Loucy (cell line): ENCODE measurements at regions not wholly inside any gene's neighbourhood (a gene's known extent, or its start where the extent isn't known, plus 50 kb on each side); places are given as distances from the start of the nearest gene placed in this dataset.
A peak's percentile ranks its signal among the peaks of the same experiment; 100 is the strongest.

Experiments
- H2AFZ ChIP-seq: fragments of 200-600 bp; sonication (generic); 2 replicates; pipeline ENCODE4 v1.6.0; 2016; ENCODE audit warnings: antibody characterized with exemption, mild to moderate bottlenecking, low read length, moderate library complexity
- H3F3A ChIP-seq: fragments of 200-600 bp; 2 replicates; pipeline ENCODE4 v1.6.0; 2016; ENCODE audit warnings: antibody characterized with exemption, low read depth, mild to moderate bottlenecking
- H3K27me3 ChIP-seq: fragments of 200-600 bp; sonication (generic); 2 replicates; pipeline ENCODE4 v1.6.1; 2014; ENCODE audit warnings: low read length, mild to moderate bottlenecking; ENCODE audit not compliant: insufficient read depth, poor library complexity, severe bottlenecking
- H3K36me3 ChIP-seq: fragments of 200-600 bp; sonication (generic); 2 replicates; pipeline ENCODE4 v1.6.1; 2016; ENCODE audit warnings: low read length; ENCODE audit not compliant: insufficient read depth
- H3K4me1 ChIP-seq: fragments of 200-600 bp; sonication (generic); 2 replicates; pipeline ENCODE4 v1.5.1; 2014; ENCODE audit warnings: low read length, mild to moderate bottlenecking; ENCODE audit not compliant: insufficient read depth, poor library complexity, severe bottlenecking
- H3K4me2 ChIP-seq: fragments of 200-600 bp; sonication (generic); 2 replicates; pipeline ENCODE4 v1.6.0; 2014; ENCODE audit warnings: antibody characterized with exemption, low read length, low read depth, mild to moderate bottlenecking; ENCODE audit not compliant: poor library complexity, severe bottlenecking
- H3K4me3 ChIP-seq: fragments of 200-600 bp; sonication (generic); 2 replicates; pipeline ENCODE4 v1.5.1; 2014; ENCODE audit warnings: low read length, mild to moderate bottlenecking, mixed read lengths; ENCODE audit not compliant: poor library complexity, severe bottlenecking
- H3K79me2 ChIP-seq: fragments of 200-600 bp; sonication (generic); 2 replicates; pipeline ENCODE4 v1.6.1; 2014; ENCODE audit warnings: low read length; ENCODE audit not compliant: insufficient read depth
- H3K9ac ChIP-seq: fragments of 200-600 bp; sonication (generic); 2 replicates; pipeline ENCODE4 v1.6.0; 2014; ENCODE audit warnings: mild to moderate bottlenecking, low read depth, low read length, moderate library complexity; ENCODE audit not compliant: poor library complexity, severe bottlenecking
- H3K9me2 ChIP-seq: fragments of 200-600 bp; sonication (generic); replicated peaks from 2 replicates; pipeline ENCODE4 v1.6.1; 2016; ENCODE audit warnings: low read depth, low read length, mixed read lengths
- H3K9me3 ChIP-seq: fragments of 200-600 bp; sonication (generic); 2 replicates; pipeline ENCODE4 v1.6.1; 2014; ENCODE audit warnings: mild to moderate bottlenecking, antibody characterized with exemption, low read length, low read depth; ENCODE audit not compliant: insufficient read depth
- H4K20me1 ChIP-seq: fragments of 200-600 bp; sonication (generic); 2 replicates; pipeline ENCODE4 v1.6.0; 2014; ENCODE audit warnings: antibody characterized with exemption, low read length, mild to moderate bottlenecking; ENCODE audit not compliant: insufficient read depth, poor library complexity, severe bottlenecking
- EZH2phosphoT487 ChIP-seq: fragments of 200-600 bp; IDR thresholded peaks from 2 replicates; pipeline ENCODE4 v1.6.1; 2018; ENCODE audit warnings: antibody characterized with exemption, mild to moderate bottlenecking, moderate library complexity, borderline replicate concordance
- TF ChIP-seq, protein P1 (sequence below): fragments of 200-600 bp; sonication (generic); conservative IDR thresholded peaks from 2 replicates; pipeline ENCODE4 v1.5.1; 2014; ENCODE audit warnings: mild to moderate bottlenecking, antibody characterized with exemption, low read length

DNA sequence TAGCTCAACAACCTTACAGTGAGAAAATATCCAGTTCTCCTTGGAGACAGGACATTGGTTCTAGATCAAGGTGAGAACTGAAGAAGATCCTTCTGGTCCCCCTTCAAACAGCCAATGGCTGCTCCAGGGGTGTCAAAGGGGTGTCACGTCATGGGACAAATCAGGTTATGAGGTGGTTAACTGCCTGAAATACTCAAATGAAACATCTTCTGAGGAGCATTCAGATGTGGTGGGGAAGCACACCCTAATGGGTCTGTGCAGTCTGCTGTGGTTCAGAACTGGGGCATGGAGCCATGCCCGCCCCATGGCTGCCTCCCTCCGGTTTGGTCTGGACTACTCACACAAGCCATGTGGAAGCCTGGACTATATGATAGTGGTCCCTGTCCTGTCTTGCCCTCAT lies 52.4 kb upstream of the PARP11 start:
- H3K9me3 ChIP-seq: no peaks in the 10 kb centered on the region
- H3K36me3 ChIP-seq: no peaks in the 10 kb centered on the region
- H3K4me2 ChIP-seq: no peak overlapping the region
- no peaks in the 10 kb centered on the region for H3K27me3 ChIP-seq
- no peaks in the 10 kb centered on the region for H3K4me1 ChIP-seq
- no peaks in the 10 kb centered on the region for H3F3A ChIP-seq
- no peaks in the 10 kb centered on the region for H3K79me2 ChIP-seq
- H3K4me3 ChIP-seq: no peak overlapping the region
- no peak overlapping the region for H3K9ac ChIP-seq
- H3K9me2 ChIP-seq: no peaks in the 10 kb centered on the region
- H2AFZ ChIP-seq: no peak overlapping the region
- H4K20me1 ChIP-seq: no peaks in the 10 kb centered on the region
- TF ChIP-seq EZH2phosphoT487: no peak
- TF ChIP-seq, protein P1, sequence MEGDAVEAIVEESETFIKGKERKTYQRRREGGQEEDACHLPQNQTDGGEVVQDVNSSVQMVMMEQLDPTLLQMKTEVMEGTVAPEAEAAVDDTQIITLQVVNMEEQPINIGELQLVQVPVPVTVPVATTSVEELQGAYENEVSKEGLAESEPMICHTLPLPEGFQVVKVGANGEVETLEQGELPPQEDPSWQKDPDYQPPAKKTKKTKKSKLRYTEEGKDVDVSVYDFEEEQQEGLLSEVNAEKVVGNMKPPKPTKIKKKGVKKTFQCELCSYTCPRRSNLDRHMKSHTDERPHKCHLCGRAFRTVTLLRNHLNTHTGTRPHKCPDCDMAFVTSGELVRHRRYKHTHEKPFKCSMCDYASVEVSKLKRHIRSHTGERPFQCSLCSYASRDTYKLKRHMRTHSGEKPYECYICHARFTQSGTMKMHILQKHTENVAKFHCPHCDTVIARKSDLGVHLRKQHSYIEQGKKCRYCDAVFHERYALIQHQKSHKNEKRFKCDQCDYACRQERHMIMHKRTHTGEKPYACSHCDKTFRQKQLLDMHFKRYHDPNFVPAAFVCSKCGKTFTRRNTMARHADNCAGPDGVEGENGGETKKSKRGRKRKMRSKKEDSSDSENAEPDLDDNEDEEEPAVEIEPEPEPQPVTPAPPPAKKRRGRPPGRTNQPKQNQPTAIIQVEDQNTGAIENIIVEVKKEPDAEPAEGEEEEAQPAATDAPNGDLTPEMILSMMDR: no peak

DNA sequence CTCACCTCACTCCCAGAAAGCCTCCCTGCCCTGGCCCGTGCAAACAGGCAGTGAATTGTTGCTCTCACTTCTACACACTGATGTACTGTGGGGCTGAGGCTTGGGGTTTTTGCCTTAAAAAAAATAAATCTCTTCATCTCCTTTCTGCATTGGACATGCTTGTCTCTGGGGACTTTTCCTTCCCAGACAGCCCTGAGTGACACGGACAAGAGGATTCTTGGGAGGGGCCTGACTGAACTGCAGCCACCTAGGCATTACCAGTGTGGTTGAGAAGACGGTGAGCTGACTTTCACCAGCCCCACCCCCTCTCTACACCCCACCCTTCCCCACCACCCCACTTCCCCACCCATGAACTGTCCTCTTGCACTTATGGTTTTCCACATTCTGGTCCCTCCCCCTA lies 51.6 kb upstream of the PARP11 start:
- H3K4me2 ChIP-seq: no peak overlapping the region
- H3K36me3 ChIP-seq: no peaks in the 10 kb centered on the region
- TF ChIP-seq, protein P1: no peak
- no peak for TF ChIP-seq EZH2phosphoT487
- H3K9me2 ChIP-seq: no peaks in the 10 kb centered on the region
- H4K20me1 ChIP-seq: no peaks in the 10 kb centered on the region
- no peak overlapping the region for H3K4me3 ChIP-seq
- no peak overlapping the region for H2AFZ ChIP-seq
- H3F3A ChIP-seq: no peaks in the 10 kb centered on the region
- no peaks in the 10 kb centered on the region for H3K4me1 ChIP-seq
- no peaks in the 10 kb centered on the region for H3K27me3 ChIP-seq
- H3K9me3 ChIP-seq: no peaks in the 10 kb centered on the region
- no peak overlapping the region for H3K9ac ChIP-seq
- no peaks in the 10 kb centered on the region for H3K79me2 ChIP-seq

DNA sequence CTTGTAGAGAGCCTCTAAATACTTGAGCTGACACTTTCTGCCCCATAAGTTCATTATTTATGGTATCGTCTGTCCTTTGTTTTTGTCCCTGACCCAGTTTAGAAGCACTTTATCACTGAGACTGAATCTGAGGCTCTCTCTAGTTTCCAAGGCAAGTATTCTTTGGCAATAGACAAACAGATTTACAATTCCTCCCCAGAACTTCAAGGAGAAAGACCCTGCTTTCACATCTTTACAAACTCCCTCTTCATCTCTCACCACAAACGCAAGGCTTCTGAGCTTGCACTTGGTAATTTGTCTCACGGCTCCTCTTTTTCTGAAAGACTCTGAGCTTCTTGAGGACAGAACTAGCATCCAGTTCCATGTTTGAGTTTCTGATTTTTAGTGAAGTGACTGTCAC lies 49.8 kb upstream of the PARP11 start:
- Histone ChIP-seq H3K9me3 (no peaks in the 10 kb centered on the region), H3K9me2 (no peaks in the 10 kb centered on the region), H3F3A (no peaks in the 10 kb centered on the region), H3K4me1 (no peaks in the 10 kb centered on the region), H3K79me2 (no peaks in the 10 kb centered on the region), H3K4me2 (no peak overlapping the region), H3K36me3 (no peaks in the 10 kb centered on the region), H2AFZ (0 out of 2 replicates have a peak overlapping the region, but pooled peaks have one; percentile 16), H3K27me3 (no peaks in the 10 kb centered on the region), H3K4me3 (no peak overlapping the region), H4K20me1 (no peaks in the 10 kb centered on the region), H3K9ac (no peak overlapping the region)
- TF ChIP-seq EZH2phosphoT487: no peak
- TF ChIP-seq, protein P1: no peak
